Esophagus muscularis mucosa (tissue), 3 donors: ENCODE measurements at regions not wholly inside any gene's neighbourhood (a gene's known extent, or its start where the extent isn't known, plus 50 kb on each side); places are given as distances from the start of the nearest gene placed in this dataset.

Source experiments
- CTCF ChIP-seq, 3 experiments: fragments of 200-600 bp in 2 of 3; fragments of 450-650 bp in 1 of 3; sonication (generic) in 2 of 3; IDR thresholded peaks; one replicate each; pipeline ENCODE4 v1.5.1; 2017 to 2019; ENCODE audit warnings: antibody characterized with exemption in 3 of 3, mild to moderate bottlenecking in 2 of 3, moderate library complexity in 1 of 3
- POLR2A ChIP-seq: fragments of 450-650 bp; IDR thresholded peaks from one replicate; pipeline ENCODE4 v1.6.1; 2017; ENCODE audit warnings: antibody characterized with exemption, moderate library complexity, mild to moderate bottlenecking, low read depth
- POLR2AphosphoS5 ChIP-seq, 2 donors: sonication (generic); formaldehyde crosslinking; IDR thresholded peaks; one replicate each; pipeline ENCODE4 v1.6.1; 2017; ENCODE audit warnings: antibody characterized with exemption in 2 of 2

DNA sequence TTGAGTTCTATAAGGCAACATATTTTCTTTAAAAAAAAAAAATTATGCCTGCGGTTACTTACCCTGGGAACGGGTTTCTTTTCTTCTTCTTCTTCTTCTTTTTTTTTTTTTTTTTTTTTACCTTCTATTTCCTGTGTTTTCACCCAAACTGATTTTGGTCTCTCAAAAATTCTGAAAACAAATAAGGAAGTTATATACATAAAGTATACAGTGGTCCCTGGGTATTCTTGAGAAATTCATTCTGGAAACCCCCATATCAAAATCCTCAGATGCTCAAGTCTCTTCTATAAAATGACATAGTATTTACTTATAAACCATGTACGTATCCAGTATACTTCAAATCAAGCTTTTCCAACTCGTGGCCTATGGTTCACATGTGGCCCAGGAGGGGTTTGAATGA, 326.7 kb downstream of the MAT2B start:
- TF ChIP-seq CTCF (IDR thresholded peaks at IDR 0.05): no peak
- TF ChIP-seq POLR2A: no peak
- no peak for TF ChIP-seq POLR2AphosphoS5 (IDR thresholded peaks at IDR 0.05)
